ENCODE measurements at regions not wholly inside any gene's neighbourhood (a gene's known extent, or its start where the extent isn't known, plus 50 kb on each side); places are given as distances from the start of the nearest gene placed in this dataset.
A peak's percentile ranks its signal among the peaks of the same experiment; 100 is the strongest.
"Not testable (repeated sequence)": the region's sequence is repeated elsewhere in the genome, so short reads cannot be mapped to it uniquely, and the experiment has no call there.

DNA sequence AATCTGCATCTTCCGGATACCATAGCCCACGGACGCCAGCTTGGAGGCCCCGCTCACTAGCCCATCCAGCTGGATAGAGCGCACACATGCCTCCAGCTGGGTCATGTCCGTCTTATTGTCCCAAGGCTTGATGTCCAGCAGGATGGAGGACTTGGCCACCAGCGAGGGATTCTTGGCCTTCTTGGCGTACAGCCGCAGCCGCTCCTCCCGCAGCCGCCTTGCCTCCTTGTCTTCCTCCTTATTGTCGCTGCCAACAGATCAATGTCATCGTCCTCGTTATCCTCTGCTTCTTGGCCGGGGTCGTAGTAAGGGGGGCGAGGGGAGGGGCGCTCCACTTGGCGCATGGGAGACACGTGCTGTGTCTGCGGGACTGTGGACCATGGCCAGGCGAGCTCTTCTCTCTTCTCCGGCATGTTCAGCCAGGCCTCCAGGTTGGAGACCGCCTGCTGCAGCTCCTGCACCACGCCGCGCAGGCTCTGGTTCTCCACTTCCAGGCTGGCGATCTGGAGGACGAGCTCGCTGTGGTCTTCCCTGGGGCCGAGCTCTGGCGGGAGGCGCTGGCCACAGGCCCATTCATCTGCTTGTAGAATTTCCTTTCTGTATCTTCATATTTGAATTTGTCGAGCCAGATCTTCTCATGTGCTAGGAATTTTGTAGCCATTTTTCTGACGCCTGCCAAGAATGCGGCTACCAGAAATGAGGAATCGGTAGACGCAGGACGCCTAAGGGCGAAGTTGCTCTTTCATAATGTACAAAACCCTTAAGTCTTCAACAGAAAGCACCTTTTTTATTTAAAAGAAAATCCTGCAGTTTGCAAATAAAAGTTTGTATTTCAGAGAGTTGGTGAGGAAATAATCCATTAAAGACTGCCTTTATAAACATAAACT lies 60.1 kb upstream of the PTPRK start:
- H3K4me2 ChIP-seq (ENCODE audit: insufficient read depth, insufficient read length, low read length): no peak overlapping the region
- H2BK5ac ChIP-seq (ENCODE audit: insufficient read length, low read length): no peak overlapping the region
- H3K79me2 ChIP-seq (ENCODE audit: insufficient read depth, low read length): no peaks in the 10 kb centered on the region
- WGBS (ENCODE audit: extremely low coverage, insufficient read length, low lambda C conversion rate): no CpG with 5 or more reads among the region's 41 CpGs
- no peaks in the 10 kb centered on the region for H3K27me3 Mint-ChIP-seq (ENCODE audit: low read depth)
- no peaks in the 10 kb centered on the region for H3K9me3 Mint-ChIP-seq
- TF ChIP-seq, protein P1, sequence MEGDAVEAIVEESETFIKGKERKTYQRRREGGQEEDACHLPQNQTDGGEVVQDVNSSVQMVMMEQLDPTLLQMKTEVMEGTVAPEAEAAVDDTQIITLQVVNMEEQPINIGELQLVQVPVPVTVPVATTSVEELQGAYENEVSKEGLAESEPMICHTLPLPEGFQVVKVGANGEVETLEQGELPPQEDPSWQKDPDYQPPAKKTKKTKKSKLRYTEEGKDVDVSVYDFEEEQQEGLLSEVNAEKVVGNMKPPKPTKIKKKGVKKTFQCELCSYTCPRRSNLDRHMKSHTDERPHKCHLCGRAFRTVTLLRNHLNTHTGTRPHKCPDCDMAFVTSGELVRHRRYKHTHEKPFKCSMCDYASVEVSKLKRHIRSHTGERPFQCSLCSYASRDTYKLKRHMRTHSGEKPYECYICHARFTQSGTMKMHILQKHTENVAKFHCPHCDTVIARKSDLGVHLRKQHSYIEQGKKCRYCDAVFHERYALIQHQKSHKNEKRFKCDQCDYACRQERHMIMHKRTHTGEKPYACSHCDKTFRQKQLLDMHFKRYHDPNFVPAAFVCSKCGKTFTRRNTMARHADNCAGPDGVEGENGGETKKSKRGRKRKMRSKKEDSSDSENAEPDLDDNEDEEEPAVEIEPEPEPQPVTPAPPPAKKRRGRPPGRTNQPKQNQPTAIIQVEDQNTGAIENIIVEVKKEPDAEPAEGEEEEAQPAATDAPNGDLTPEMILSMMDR (conservative IDR thresholded peaks at IDR 0.05): no peak
- H3K23me2 ChIP-seq (ENCODE audit: insufficient read length, low read depth, low read length, poor library complexity, severe bottlenecking): no peaks in the 10 kb centered on the region
- no peak overlapping the region for H2AK5ac ChIP-seq (ENCODE audit: insufficient read length, low read length)
- no peak overlapping the region for H2AFZ ChIP-seq (ENCODE audit: low read length)
- no peak overlapping the region for H3K27ac ChIP-seq (ENCODE audit: insufficient read length, low read depth, low read length)
- no peaks in the 10 kb centered on the region for H3K9me3 ChIP-seq (ENCODE audit: control insufficient read depth, low read depth, low read length)
- DNase-seq: no peak
- H2BK120ac ChIP-seq (ENCODE audit: low read depth, low read length, poor library complexity, severe bottlenecking): no peak overlapping the region
- H3K27me3 ChIP-seq (ENCODE audit: insufficient read depth, low read length): no peaks in the 10 kb centered on the region
- no peak overlapping the region for H3K9ac ChIP-seq (ENCODE audit: extremely low read depth, insufficient read length, low read length)
- H4K20me1 ChIP-seq (ENCODE audit: control insufficient read depth, insufficient read depth, insufficient read length): no peaks in the 10 kb centered on the region
- H3K14ac ChIP-seq (ENCODE audit: insufficient read depth, low read length): no peak overlapping the region; the same call in 1 of the 2 replicates
- H4K91ac ChIP-seq (ENCODE audit: insufficient read length, low read depth, low read length): no peak overlapping the region
- H3K79me1 ChIP-seq (ENCODE audit: insufficient read depth, low read depth, low read length, poor library complexity, severe bottlenecking): no peaks in the 10 kb centered on the region
- H3K18ac ChIP-seq (ENCODE audit: insufficient read length, low read depth, low read length): no peak overlapping the region
- no peaks in the 10 kb centered on the region for H3K36me3 Mint-ChIP-seq (ENCODE audit: insufficient read depth in 1 of 3, low read depth in 3 of 3)
- H2BK15ac ChIP-seq (ENCODE audit: low read depth, low read length): no peak overlapping the region
- H3T11ph ChIP-seq (ENCODE audit: low read length): no peak overlapping the region
- H4K5ac ChIP-seq (ENCODE audit: insufficient read length, low read depth, low read length): no peak overlapping the region
- H2BK12ac ChIP-seq (ENCODE audit: insufficient read length, low read depth, low read length): no peak overlapping the region
- peaks cover 11 to 18% of the 10 kb centered on the region in 2 experiments for H3K4me1 Mint-ChIP-seq
- H3K4me1 ChIP-seq (ENCODE audit: insufficient read depth, low read length): peaks cover 3% of the 10 kb centered on the region; the same call in 1 of the 2 replicates
- no peak overlapping the region for H3K4me3 Mint-ChIP-seq
- H3K23ac ChIP-seq (ENCODE audit: insufficient read length, low read depth, low read length): no peak overlapping the region
- no peak overlapping the region for H3K56ac ChIP-seq (ENCODE audit: insufficient read length, low read depth, low read length)
- H3K4ac ChIP-seq (ENCODE audit: low read depth, low read length): no peak overlapping the region
- peak overlapping the region in 1 of 3 experiments; percentile 26; a peak in 2 of 7 replicates for H3K27ac Mint-ChIP-seq
- H4K8ac ChIP-seq (replicated peaks; ENCODE audit: insufficient read length, low read depth, low read length): no peak overlapping the region
- H2BK20ac ChIP-seq (ENCODE audit: low read depth, low read length, poor library complexity, severe bottlenecking): no peak overlapping the region

DNA sequence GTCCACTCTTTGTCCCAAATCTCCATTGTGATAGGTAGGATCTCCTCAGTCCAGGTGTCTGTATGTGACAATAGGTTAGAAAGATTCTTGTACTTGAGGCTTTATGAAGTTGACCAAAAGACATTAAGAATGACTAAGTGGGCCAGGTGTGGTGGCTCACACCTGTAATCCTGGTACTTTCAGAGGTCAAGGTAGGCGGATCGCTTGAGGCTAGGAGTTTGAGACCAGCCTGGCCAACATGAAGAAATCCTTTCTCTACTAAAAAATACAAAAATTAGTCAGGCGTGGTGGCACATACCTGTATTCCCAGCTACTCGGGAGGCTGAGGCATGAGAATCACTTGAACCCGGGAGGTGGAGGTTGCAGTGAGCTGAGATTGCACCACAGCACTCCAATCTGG lies 54.9 kb upstream of the PTPRK start:
- not testable (repeated sequence) for H3T11ph ChIP-seq (ENCODE audit: low read length); H3K4ac ChIP-seq (ENCODE audit: low read depth, low read length); DNase-seq; H3K23me2 ChIP-seq (ENCODE audit: insufficient read length, low read depth, low read length, poor library complexity, severe bottlenecking); H3K27me3 ChIP-seq (ENCODE audit: insufficient read depth, low read length); H3K27ac ChIP-seq (ENCODE audit: insufficient read length, low read depth, low read length); H3K9ac ChIP-seq (ENCODE audit: extremely low read depth, insufficient read length, low read length); H3K4me2 ChIP-seq (ENCODE audit: insufficient read depth, insufficient read length, low read length); H3K56ac ChIP-seq (ENCODE audit: insufficient read length, low read depth, low read length); H3K27ac Mint-ChIP-seq; H2BK120ac ChIP-seq (ENCODE audit: low read depth, low read length, poor library complexity, severe bottlenecking); H2BK15ac ChIP-seq (ENCODE audit: low read depth, low read length); H4K91ac ChIP-seq (ENCODE audit: insufficient read length, low read depth, low read length); H2BK12ac ChIP-seq (ENCODE audit: insufficient read length, low read depth, low read length); H2AK5ac ChIP-seq (ENCODE audit: insufficient read length, low read length); H3K36me3 Mint-ChIP-seq (ENCODE audit: insufficient read depth in 1 of 3, low read depth in 3 of 3); H2BK5ac ChIP-seq (ENCODE audit: insufficient read length, low read length); H3K23ac ChIP-seq (ENCODE audit: insufficient read length, low read depth, low read length); H4K20me1 ChIP-seq (ENCODE audit: control insufficient read depth, insufficient read depth, insufficient read length); H3K9me3 ChIP-seq (ENCODE audit: control insufficient read depth, low read depth, low read length); H3K79me2 ChIP-seq (ENCODE audit: insufficient read depth, low read length); H3K27me3 Mint-ChIP-seq (ENCODE audit: low read depth); H3K4me3 Mint-ChIP-seq; H2BK20ac ChIP-seq (ENCODE audit: low read depth, low read length, poor library complexity, severe bottlenecking); H4K5ac ChIP-seq (ENCODE audit: insufficient read length, low read depth, low read length); H3K9me3 Mint-ChIP-seq; H2AFZ ChIP-seq (ENCODE audit: low read length); H3K4me1 ChIP-seq (ENCODE audit: insufficient read depth, low read length); H3K14ac ChIP-seq (ENCODE audit: insufficient read depth, low read length); H3K18ac ChIP-seq (ENCODE audit: insufficient read length, low read depth, low read length); H4K8ac ChIP-seq (replicated peaks; ENCODE audit: insufficient read length, low read depth, low read length); H3K79me1 ChIP-seq (ENCODE audit: insufficient read depth, low read depth, low read length, poor library complexity, severe bottlenecking)
- H3K4me1 Mint-ChIP-seq: peaks cover 3 to 11% of the 10 kb centered on the region in 2 experiments
- WGBS (ENCODE audit: extremely low coverage, insufficient read length, low lambda C conversion rate): no CpG with 5 or more reads among the region's 5 CpGs
